GM18499 (cell line): ENCODE measurements at regions not wholly inside any gene's neighbourhood (a gene's known extent, or its start where the extent isn't known, plus 50 kb on each side); places are given as distances from the start of the nearest gene placed in this dataset.
A peak's percentile ranks its signal among the peaks of the same experiment; 100 is the strongest.
"Not testable (repeated sequence)": the region's sequence is repeated elsewhere in the genome, so short reads cannot be mapped to it uniquely, and the experiment has no call there.

Experiments
- ATAC-seq: cut with Tn5 transposase; IDR thresholded peaks from one replicate; pipeline ENCODE4 v1.9.1; 2021; ENCODE audit warnings: moderate number of reproducible peaks; ENCODE audit not compliant: insufficient read depth, unreplicated experiment

- no peak for ATAC-seq
Measured at GRCh38 chr2:55772109-55772980, 78.7 kb upstream of the PNPT1 start.

- ATAC-seq, result no peak
Measured at GRCh38 chr2:55771612-55772011, 78.0 kb upstream of the PNPT1 start.

GRCh38 chr2:55768991-55769390, 75.3 kb upstream of the PNPT1 start:
- ATAC-seq, result no peak

GRCh38 chr2:55766947-55767346, 73.3 kb upstream of the PNPT1 start:
- ATAC-seq, result no peak

GRCh38 chr2:55765708-55766107, 72.1 kb upstream of the PNPT1 start:
- ATAC-seq, result not testable (repeated sequence)

GRCh38 chr2:55763721-55764120, 70.1 kb upstream of the PNPT1 start:
- ATAC-seq, result no peak

- no peak for ATAC-seq
Measured at GRCh38 chr2:55761526-55761925, 67.9 kb upstream of the PNPT1 start.

GRCh38 chr2:55761024-55761423, 67.4 kb upstream of the PNPT1 start:
- ATAC-seq, result no peak

- ATAC-seq, result no peak
Measured at GRCh38 chr2:55760125-55760524, 66.5 kb upstream of the PNPT1 start.

GRCh38 chr2:55759271-55759921, 65.8 kb upstream of the PNPT1 start:
- ATAC-seq, result no peak

- no peak for ATAC-seq
Measured at GRCh38 chr2:55751966-55752365, 58.3 kb upstream of the PNPT1 start.

- ATAC-seq, result peak; percentile 63
Measured at GRCh38 chr2:55743583-55743982, 49.9 kb upstream of the PNPT1 start.
